Transverse colon (tissue), 4 donors: ENCODE measurements at regions not wholly inside any gene's neighbourhood (a gene's known extent, or its start where the extent isn't known, plus 50 kb on each side); places are given as distances from the start of the nearest gene placed in this dataset.
A peak's percentile ranks its signal among the peaks of the same experiment; 100 is the strongest.

Source experiments
- DNase-seq: peaks from one replicate; pipeline ENCODE4 v3.0.0-alpha.2; 2019
- H3K27ac ChIP-seq, 4 donors: fragments of 200-600 bp; sonication (generic); 2 replicates each; pipeline ENCODE4 v1.5.1; 2016 to 2018; ENCODE audit warnings: inconsistent platforms in 4 of 4
- H3K27me3 ChIP-seq: fragments of 200-600 bp; sonication (generic); 2 replicates; pipeline ENCODE4 v1.5.1; 2017; ENCODE audit warnings: inconsistent platforms
- H3K36me3 ChIP-seq, 4 donors: fragments of 200-600 bp; sonication (generic); 2 replicates each; pipeline ENCODE4 v1.5.1; 2017 to 2019; ENCODE audit warnings: inconsistent platforms in 4 of 4
- H3K4me1 ChIP-seq, 4 donors: fragments of 200-600 bp; sonication (generic); 2 replicates each; pipeline ENCODE4 v1.5.1; 2017 to 2020; ENCODE audit warnings: inconsistent platforms in 4 of 4
- H3K4me3 ChIP-seq, 4 donors: fragments of 200-600 bp; sonication (generic); 1 replicate in 1 of 4; 2 replicates in 3 of 4; pipeline versions ENCODE4 v1.5.1 to v1.6.1; 2017 to 2019; ENCODE audit warnings: inconsistent platforms in 4 of 4
- H3K9me3 ChIP-seq, 2 donors: fragments of 200-600 bp; sonication (generic); 2 replicates each; pipeline ENCODE4 v1.5.1; 2017 to 2019; ENCODE audit warnings: inconsistent platforms in 2 of 2
- CTCF ChIP-seq, 5 experiments: fragments of 200-600 bp in 3 of 5; fragments of 450-650 bp in 2 of 5; sonication (generic) in 3 of 5; IDR thresholded peaks; 1 replicate in 2 of 5; 2 replicates in 3 of 5; pipeline ENCODE4 v1.5.1; 2016 to 2017; ENCODE audit warnings: antibody characterized with exemption in 5 of 5, inconsistent platforms in 3 of 5, mild to moderate bottlenecking in 2 of 5, moderate library complexity in 1 of 5
- EP300 ChIP-seq: sonication (generic); formaldehyde crosslinking; IDR thresholded peaks from one replicate; pipeline ENCODE4 v1.6.1; 2017; ENCODE audit warnings: antibody characterized with exemption, low read depth
- POLR2A ChIP-seq: fragments of 450-650 bp; IDR thresholded peaks from one replicate; pipeline ENCODE4 v1.6.1; 2016; ENCODE audit warnings: antibody characterized with exemption, mild to moderate bottlenecking, moderate library complexity
- POLR2AphosphoS5 ChIP-seq, 3 donors: sonication (generic); formaldehyde crosslinking; IDR thresholded peaks; one replicate each; pipeline ENCODE4 v1.6.1; 2016; ENCODE audit warnings: antibody characterized with exemption in 3 of 3
- WGBS, 2 donors: methylation state at CpG; one replicate each; pipeline ENCODE4 v1.1.5; 2018; ENCODE audit warnings: low coverage in 1 of 2; 5-methylcytosine and 5-hydroxymethylcytosine counted together
- in situ Hi-C, 4 donors: fragments of 200-750 bp; cut with MboI; loops; one replicate each; pipeline versions ENCODE4 v1.15.0 to v1.15.1; 2017; ENCODE audit warnings: low sequenced_read_pairs in 3 of 4, low pct_ligation_motif_present in 1 of 4, low pct_unique_long_range_greater_than_20kb in 1 of 4
- intact Hi-C: fragments of 100-400 bp; cut with DNase I; formaldehyde crosslinking; loops from one replicate; pipeline ENCODE4 v1.15.1; 2023; ENCODE audit warnings: low total_unique reads

- no peaks in the 10 kb centered on the region for H3K27me3 ChIP-seq
- peaks cover 0 to 6% of the 10 kb centered on the region in 2 donors for H3K9me3 ChIP-seq
- intact Hi-C loops, result no loop called here
- in situ Hi-C loops, result no loop called here
- no peak overlapping the region for H3K4me3 ChIP-seq
- 82 to 84% methylated on average over 3 of the region's 3 CpGs for WGBS, 2 donors
- no peaks in the 10 kb centered on the region for H3K36me3 ChIP-seq
- TF ChIP-seq CTCF (IDR thresholded peaks at IDR 0.05) (no peak), EP300 (no peak), POLR2A (no peak), POLR2AphosphoS5 (IDR thresholded peaks at IDR 0.05) (no peak)
- DNase-seq, result no peak
- peaks cover 0 to 7% (median 0%) of the 10 kb centered on the region in 4 donors for H3K4me1 ChIP-seq
- no peak overlapping the region for H3K27ac ChIP-seq
These were observed 196.1 kb upstream of the ZEB2 start for GRCh38 chr2:144715992-144716391.

- Histone ChIP-seq H3K4me3 (no peak overlapping the region), H3K9me3 (peaks cover 0 to 6% of the 10 kb centered on the region in 2 donors), H3K36me3 (no peaks in the 10 kb centered on the region), H3K27ac (no peak overlapping the region), H3K27me3 (no peaks in the 10 kb centered on the region), H3K4me1 (peaks cover 0 to 7% (median 0%) of the 10 kb centered on the region in 4 donors)
- intact Hi-C loops (no loop called here), in situ Hi-C loops (no loop called here)
- no peak for TF ChIP-seq CTCF (IDR thresholded peaks at IDR 0.05)
- WGBS, 2 donors, result 67 to 76% methylated on average over 1 of the region's 1 CpG
- no peak for DNase-seq
These were observed 193.5 kb upstream of the ZEB2 start for GRCh38 chr2:144713410-144713809.

GRCh38 chr2:144712550-144712940 lies 192.6 kb upstream of the ZEB2 start:
- no peak for DNase-seq
- no peaks in the 10 kb centered on the region for H3K36me3 ChIP-seq
- intact Hi-C loops (no loop called here), in situ Hi-C loops (no loop called here)
- H3K9me3 ChIP-seq, result no peaks in the 10 kb centered on the region
- no peak overlapping the region for H3K4me3 ChIP-seq
- H3K27me3 ChIP-seq, result no peaks in the 10 kb centered on the region
- peaks cover 0 to 7% (median 0%) of the 10 kb centered on the region in 4 donors for H3K4me1 ChIP-seq
- WGBS, 2 donors, result 38 to 56% methylated on average over 1 of the region's 1 CpG
- H3K27ac ChIP-seq, result no peak overlapping the region
- TF ChIP-seq POLR2AphosphoS5 (IDR thresholded peaks at IDR 0.05) (no peak), POLR2A (no peak), CTCF (IDR thresholded peaks at IDR 0.05) (no peak), EP300 (no peak)

- H3K9me3 ChIP-seq, result no peaks in the 10 kb centered on the region
- no peak for DNase-seq
- H3K27ac ChIP-seq, result peak overlapping the region in 1 of 4 donors; percentile 8
- 87% methylated on average over 5 to 7 of the region's 7 CpGs for WGBS, 2 donors
- peaks cover 0 to 7% (median 0%) of the 10 kb centered on the region in 4 donors for H3K4me1 ChIP-seq
- no peaks in the 10 kb centered on the region for H3K27me3 ChIP-seq
- intact Hi-C loops (no loop called here), in situ Hi-C loops (no loop called here)
- no peak overlapping the region for H3K4me3 ChIP-seq
- TF ChIP-seq POLR2A (no peak), CTCF (IDR thresholded peaks at IDR 0.05) (no peak), EP300 (no peak), POLR2AphosphoS5 (IDR thresholded peaks at IDR 0.05) (no peak)
- H3K36me3 ChIP-seq, result no peaks in the 10 kb centered on the region
These were observed 192.0 kb upstream of the ZEB2 start for GRCh38 chr2:144711630-144712549.
